Glutamatergic neuron (in vitro differentiated cells): ENCODE measurements at regions not wholly inside any gene's neighbourhood (a gene's known extent, or its start where the extent isn't known, plus 50 kb on each side); places are given as distances from the start of the nearest gene placed in this dataset.

Experiments used
- DNase-seq: peaks from one replicate; pipeline ENCODE4 v3.0.0; 2022
- H3K27ac Mint-ChIP-seq: one replicate; pipeline ENCODE4 v1.8.0; 2020; ENCODE audit warnings: mild to moderate bottlenecking, mixed read lengths, inconsistent platforms; ENCODE audit not compliant: unreplicated experiment
- H3K27me3 Mint-ChIP-seq: one replicate; pipeline ENCODE4 v1.8.0; 2020; ENCODE audit warnings: mild to moderate bottlenecking, moderate library complexity, mixed read lengths, inconsistent platforms; ENCODE audit not compliant: unreplicated experiment
- H3K36me3 Mint-ChIP-seq: one replicate; pipeline ENCODE4 v1.8.0; 2020; ENCODE audit warnings: mild to moderate bottlenecking, mixed read lengths, inconsistent platforms; ENCODE audit not compliant: unreplicated experiment
- H3K4me1 Mint-ChIP-seq: one replicate; pipeline ENCODE4 v1.8.0; 2020; ENCODE audit warnings: mild to moderate bottlenecking, low read depth, mixed read lengths, inconsistent platforms; ENCODE audit not compliant: unreplicated experiment
- H3K4me3 Mint-ChIP-seq: one replicate; pipeline ENCODE4 v1.8.0; 2020; ENCODE audit warnings: mild to moderate bottlenecking, mixed read lengths, inconsistent platforms; ENCODE audit not compliant: unreplicated experiment
- H3K9me3 Mint-ChIP-seq: one replicate; pipeline ENCODE4 v1.8.0; 2020; ENCODE audit warnings: mild to moderate bottlenecking, moderate library complexity, mixed read lengths, inconsistent platforms; ENCODE audit not compliant: unreplicated experiment
- TF ChIP-seq, protein P1 (sequence below): fragments of 200-600 bp; sonication (generic); IDR thresholded peaks from one replicate; pipeline ENCODE4 v1.5.0; 2021; ENCODE audit not compliant: partially characterized antibody, unreplicated experiment

GRCh38 chr13:86095351-86095750, 296.1 kb upstream of the SLITRK6 start:
- TF ChIP-seq, protein P1, sequence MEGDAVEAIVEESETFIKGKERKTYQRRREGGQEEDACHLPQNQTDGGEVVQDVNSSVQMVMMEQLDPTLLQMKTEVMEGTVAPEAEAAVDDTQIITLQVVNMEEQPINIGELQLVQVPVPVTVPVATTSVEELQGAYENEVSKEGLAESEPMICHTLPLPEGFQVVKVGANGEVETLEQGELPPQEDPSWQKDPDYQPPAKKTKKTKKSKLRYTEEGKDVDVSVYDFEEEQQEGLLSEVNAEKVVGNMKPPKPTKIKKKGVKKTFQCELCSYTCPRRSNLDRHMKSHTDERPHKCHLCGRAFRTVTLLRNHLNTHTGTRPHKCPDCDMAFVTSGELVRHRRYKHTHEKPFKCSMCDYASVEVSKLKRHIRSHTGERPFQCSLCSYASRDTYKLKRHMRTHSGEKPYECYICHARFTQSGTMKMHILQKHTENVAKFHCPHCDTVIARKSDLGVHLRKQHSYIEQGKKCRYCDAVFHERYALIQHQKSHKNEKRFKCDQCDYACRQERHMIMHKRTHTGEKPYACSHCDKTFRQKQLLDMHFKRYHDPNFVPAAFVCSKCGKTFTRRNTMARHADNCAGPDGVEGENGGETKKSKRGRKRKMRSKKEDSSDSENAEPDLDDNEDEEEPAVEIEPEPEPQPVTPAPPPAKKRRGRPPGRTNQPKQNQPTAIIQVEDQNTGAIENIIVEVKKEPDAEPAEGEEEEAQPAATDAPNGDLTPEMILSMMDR: no peak
- Mint-ChIP-seq H3K27ac (no peak overlapping the region), H3K4me3 (no peak overlapping the region), H3K4me1 (no peaks in the 10 kb centered on the region), H3K36me3 (no peaks in the 10 kb centered on the region), H3K9me3 (no peaks in the 10 kb centered on the region), H3K27me3 (peaks cover 2% of the 10 kb centered on the region)
- DNase-seq: no peak

- H3K27me3 Mint-ChIP-seq: no peaks in the 10 kb centered on the region
- DNase-seq: no peak
- no peaks in the 10 kb centered on the region for H3K9me3 Mint-ChIP-seq
- H3K4me1 Mint-ChIP-seq: no peaks in the 10 kb centered on the region
- no peaks in the 10 kb centered on the region for H3K36me3 Mint-ChIP-seq
- no peak overlapping the region for H3K4me3 Mint-ChIP-seq
- TF ChIP-seq, protein P1: no peak
- H3K27ac Mint-ChIP-seq: no peak overlapping the region
Measured at GRCh38 chr13:86090181-86090580, 291.0 kb upstream of the SLITRK6 start.

GRCh38 chr13:86087244-86087643, 288.0 kb upstream of the SLITRK6 start:
- no peak for DNase-seq
- H3K4me1 Mint-ChIP-seq: no peaks in the 10 kb centered on the region
- peaks cover 2% of the 10 kb centered on the region for H3K27me3 Mint-ChIP-seq
- H3K36me3 Mint-ChIP-seq: no peaks in the 10 kb centered on the region
- no peak overlapping the region for H3K4me3 Mint-ChIP-seq
- TF ChIP-seq, protein P1: no peak
- H3K27ac Mint-ChIP-seq: no peak overlapping the region
- H3K9me3 Mint-ChIP-seq: peaks cover 2% of the 10 kb centered on the region

DNA sequence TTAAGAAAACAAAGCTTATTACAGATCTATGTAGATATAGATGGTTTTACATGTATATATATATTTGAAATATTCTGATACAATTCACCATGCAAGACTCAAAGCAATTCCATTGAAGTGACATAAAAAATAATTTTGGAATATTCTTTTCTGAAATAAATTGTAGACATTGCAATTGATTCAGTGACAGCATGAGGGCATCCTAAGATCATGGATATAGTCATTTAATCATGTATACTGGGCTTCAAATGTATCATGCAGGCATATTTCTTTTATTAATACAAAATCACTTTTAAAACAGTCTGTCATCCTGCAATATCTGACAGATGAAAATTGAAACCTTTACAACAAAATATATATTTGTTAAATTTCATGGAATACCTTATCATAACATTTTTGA, 286.7 kb upstream of the SLITRK6 start:
- peaks cover 2% of the 10 kb centered on the region for H3K27me3 Mint-ChIP-seq
- peaks cover 2% of the 10 kb centered on the region for H3K9me3 Mint-ChIP-seq
- H3K4me3 Mint-ChIP-seq: no peak overlapping the region
- no peaks in the 10 kb centered on the region for H3K36me3 Mint-ChIP-seq
- TF ChIP-seq, protein P1: no peak
- DNase-seq: no peak
- H3K4me1 Mint-ChIP-seq: no peaks in the 10 kb centered on the region
- no peak overlapping the region for H3K27ac Mint-ChIP-seq

DNA sequence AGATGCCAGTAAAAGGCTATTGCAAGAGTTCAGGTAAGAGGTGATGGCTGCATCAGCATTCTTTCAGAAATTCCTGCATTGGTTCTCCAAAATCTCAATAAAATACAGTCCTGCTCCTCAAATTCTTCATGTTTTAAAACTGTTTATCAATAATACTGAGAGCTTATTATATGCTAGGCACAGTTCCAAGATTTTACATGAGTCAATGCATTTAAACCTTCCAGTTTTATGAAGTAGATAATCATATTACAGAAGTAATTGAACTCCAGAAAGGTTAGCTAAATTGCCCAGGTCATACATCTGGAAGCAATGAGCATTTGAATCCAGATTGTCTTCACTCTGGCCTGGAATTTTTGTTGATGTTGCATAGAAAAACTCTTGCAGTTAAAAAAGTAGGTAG, 282.9 kb upstream of the SLITRK6 start:
- no peaks in the 10 kb centered on the region for H3K4me1 Mint-ChIP-seq
- H3K27ac Mint-ChIP-seq: no peak overlapping the region
- no peaks in the 10 kb centered on the region for H3K36me3 Mint-ChIP-seq
- no peak overlapping the region for H3K4me3 Mint-ChIP-seq
- no peak for DNase-seq
- peaks cover 2% of the 10 kb centered on the region for H3K27me3 Mint-ChIP-seq
- TF ChIP-seq, protein P1: no peak
- peaks cover 2% of the 10 kb centered on the region for H3K9me3 Mint-ChIP-seq
